Smooth muscle cell (in vitro differentiated cells): ENCODE measurements at regions not wholly inside any gene's neighbourhood (a gene's known extent, or its start where the extent isn't known, plus 50 kb on each side); places are given as distances from the start of the nearest gene placed in this dataset.

Experiments
- DNase-seq: peaks from one replicate; lab custom pipeline; 2025; ENCODE audit not compliant: unreplicated experiment; lab: John Stamatoyannopoulos, UW
- H2AFZ ChIP-seq: fragments of 200-600 bp; sonication (generic); 2 replicates; pipeline ENCODE4 v1.6.0; 2016; ENCODE audit warnings: antibody characterized with exemption, low read depth, mild to moderate bottlenecking
- H3F3A ChIP-seq: fragments of 200-600 bp; sonication (generic); 2 replicates; pipeline ENCODE4 v1.6.0; 2017; ENCODE audit warnings: antibody characterized with exemption, low read depth
- H3K27ac ChIP-seq: fragments of 200-600 bp; sonication (generic); 2 replicates; pipeline ENCODE4 v1.5.1; 2016; ENCODE audit warnings: low read depth, mild to moderate bottlenecking
- H3K27me3 ChIP-seq: fragments of 200-600 bp; sonication (generic); 2 replicates; pipeline ENCODE4 v1.6.1; 2016; ENCODE audit warnings: low read depth, mild to moderate bottlenecking
- H3K36me3 ChIP-seq: fragments of 200-600 bp; sonication (generic); 2 replicates; pipeline ENCODE4 v1.5.1; 2016; ENCODE audit warnings: low read depth
- H3K4me1 ChIP-seq: fragments of 200-600 bp; sonication (generic); 2 replicates; pipeline ENCODE4 v1.5.1; 2016; ENCODE audit warnings: low read depth
- H3K4me2 ChIP-seq: fragments of 200-600 bp; sonication (generic); 2 replicates; pipeline ENCODE4 v1.6.0; 2016; ENCODE audit warnings: mild to moderate bottlenecking
- H3K4me3 ChIP-seq: fragments of 200-600 bp; sonication (generic); 2 replicates; pipeline ENCODE4 v1.5.1; 2016; ENCODE audit warnings: mild to moderate bottlenecking
- H3K79me2 ChIP-seq: fragments of 200-600 bp; sonication (generic); 2 replicates; pipeline ENCODE4 v1.6.0; 2016; ENCODE audit warnings: low read depth, mild to moderate bottlenecking
- H3K9ac ChIP-seq: fragments of 200-600 bp; sonication (generic); 2 replicates; pipeline ENCODE4 v1.6.0; 2016; ENCODE audit warnings: low read depth
- H3K9me3 ChIP-seq: fragments of 200-600 bp; sonication (generic); replicated peaks from 2 replicates; pipeline ENCODE4 v1.5.1; 2016; ENCODE audit warnings: low read depth
- H4K20me1 ChIP-seq: fragments of 200-600 bp; sonication (generic); 2 replicates; pipeline ENCODE4 v1.6.0; 2016; ENCODE audit warnings: low read depth
- CTCF ChIP-seq: fragments of 200-600 bp; sonication (generic); IDR thresholded peaks from 2 replicates; pipeline ENCODE4 v1.5.1; 2017; ENCODE audit warnings: borderline replicate concordance, mild to moderate bottlenecking, antibody characterized with exemption; ENCODE audit not compliant: insufficient read depth, poor library complexity, severe bottlenecking
- whole genome bisulfite sequencing: methylation state at CpG from one replicate; pipeline ENCODE4 v1.1.7; 2016; ENCODE audit warnings: low lambda C conversion rate; 5-methylcytosine and 5-hydroxymethylcytosine counted together

- Histone ChIP-seq H3F3A (no peaks in the 10 kb centered on the region), H3K36me3 (no peaks in the 10 kb centered on the region), H3K9me3 (no peaks in the 10 kb centered on the region), H3K9ac (no peak overlapping the region), H3K4me1 (no peaks in the 10 kb centered on the region), H4K20me1 (no peaks in the 10 kb centered on the region), H3K4me2 (no peak overlapping the region), H3K4me3 (no peak overlapping the region), H3K27ac (no peak overlapping the region), H3K79me2 (no peaks in the 10 kb centered on the region), H3K27me3 (no peaks in the 10 kb centered on the region), H2AFZ (no peak overlapping the region)
- DNase-seq, result no peak
- 94% methylated on average over 3 of the region's 3 CpGs for WGBS
- no peak for TF ChIP-seq CTCF
These were observed 136.0 kb upstream of the SPOPL start for GRCh38 chr2:138365581-138365980.

- Histone ChIP-seq H3K36me3 (no peaks in the 10 kb centered on the region), H3K9me3 (no peaks in the 10 kb centered on the region), H3K4me2 (no peak overlapping the region), H3K4me1 (no peaks in the 10 kb centered on the region), H4K20me1 (no peaks in the 10 kb centered on the region), H3K79me2 (no peaks in the 10 kb centered on the region), H3K9ac (no peak overlapping the region), H3F3A (no peaks in the 10 kb centered on the region), H3K27me3 (no peaks in the 10 kb centered on the region), H3K27ac (no peak overlapping the region), H2AFZ (no peak overlapping the region), H3K4me3 (no peak overlapping the region)
- TF ChIP-seq CTCF, result no peak
- DNase-seq, result no peak
These were observed 131.7 kb upstream of the SPOPL start for GRCh38 chr2:138369856-138370255.

GRCh38 chr2:138373993-138374408 is 127.6 kb upstream of the SPOPL start:
- H3K4me3 ChIP-seq, result no peak overlapping the region
- H3K27ac ChIP-seq, result no peak overlapping the region
- WGBS, result 14% methylated on average over 1 of the region's 1 CpG

More at GRCh38 chr2:138373993-138374408, 127.6 kb upstream of the SPOPL start:
- Histone ChIP-seq H3K4me1 (no peaks in the 10 kb centered on the region), H3K4me2 (no peak overlapping the region), H3K27me3 (no peaks in the 10 kb centered on the region), H3K9me3 (no peaks in the 10 kb centered on the region), H4K20me1 (no peaks in the 10 kb centered on the region), H3F3A (no peaks in the 10 kb centered on the region), H3K79me2 (no peaks in the 10 kb centered on the region), H3K36me3 (no peaks in the 10 kb centered on the region), H3K9ac (no peak overlapping the region), H2AFZ (no peak overlapping the region)
- peak; percentile 75 for TF ChIP-seq CTCF
- DNase-seq, result no peak
